Stimulated activated CD4-positive, alpha-beta T cell treated with anti-CD3 and anti-CD28 coated beads, TNF-alpha, amount 100 ng/mL, for 1 hour (primary cell): ENCODE measurements at regions not wholly inside any gene's neighbourhood (a gene's known extent, or its start where the extent isn't known, plus 50 kb on each side); places are given as distances from the start of the nearest gene placed in this dataset.

Experiments used
- DNase-seq, 3 donors: peaks; one replicate each; pipeline ENCODE4 v3.0.0-alpha.2; 2020; ENCODE audit warnings: low read depth in 3 of 3, low spot score in 1 of 3

GRCh38 chr5:173718469-173718868 is 102.0 kb upstream of the BOD1 start:
- no peak for DNase-seq

GRCh38 chr5:173719731-173720082 is 103.3 kb upstream of the BOD1 start:
- no peak for DNase-seq

GRCh38 chr5:173720286-173720952 is 104.0 kb upstream of the BOD1 start:
- no peak for DNase-seq

GRCh38 chr5:173720953-173721600 is 104.6 kb upstream of the BOD1 start:
- no peak for DNase-seq

- DNase-seq, result no peak
Measured at GRCh38 chr5:173721601-173722232, 105.3 kb upstream of the BOD1 start.

GRCh38 chr5:173726846-173727557 is 110.6 kb upstream of the BOD1 start:
- no peak for DNase-seq

- DNase-seq, result no peak
Measured at GRCh38 chr5:173727839-173728778, 111.7 kb upstream of the BOD1 start.

GRCh38 chr5:173729079-173729765 is 112.8 kb upstream of the BOD1 start:
- no peak for DNase-seq

- no peak for DNase-seq
Measured at GRCh38 chr5:173730632-173731298, 114.3 kb upstream of the BOD1 start.

GRCh38 chr5:173733021-173733420 is 116.6 kb upstream of the BOD1 start:
- DNase-seq, result no peak

- DNase-seq, result no peak
Measured at GRCh38 chr5:173733425-173733824, 117.0 kb upstream of the BOD1 start.

- DNase-seq, result no peak
Measured at GRCh38 chr5:173733831-173734501, 117.5 kb upstream of the BOD1 start.

- DNase-seq, result no peak
Measured at GRCh38 chr5:173734716-173735115, 118.3 kb upstream of the BOD1 start.

- no peak for DNase-seq
Measured at GRCh38 chr5:173735184-173735583, 118.7 kb upstream of the BOD1 start.

GRCh38 chr5:173735691-173736090 is 119.2 kb upstream of the BOD1 start:
- no peak for DNase-seq

- DNase-seq, result no peak
Measured at GRCh38 chr5:173736374-173736773, 119.9 kb upstream of the BOD1 start.

GRCh38 chr5:173736923-173737412 is 120.5 kb upstream of the BOD1 start:
- no peak for DNase-seq

- no peak for DNase-seq
Measured at GRCh38 chr5:173739741-173740140, 123.3 kb upstream of the BOD1 start.

- DNase-seq, result no peak
Measured at GRCh38 chr5:173740400-173740799, 124.0 kb upstream of the BOD1 start.
